ENCODE measurements at regions not wholly inside any gene's neighbourhood (a gene's known extent, or its start where the extent isn't known, plus 50 kb on each side); places are given as distances from the start of the nearest gene placed in this dataset.
"Not testable (repeated sequence)": the region's sequence is repeated elsewhere in the genome, so short reads cannot be mapped to it uniquely, and the experiment has no call there.

GRCh38 chr20:30290361-30291063 is 967.0 kb upstream of the DEFB115 start:
- FAIRE-seq; H3K4me1 ChIP-seq (ENCODE audit: insufficient read depth, low read length); H3K27me3 ChIP-seq (ENCODE audit: control insufficient read depth in 1 of 2, insufficient read depth in 2 of 2, low read length in 2 of 2); BruUV-seq (replicated peaks); H3K27ac ChIP-seq (ENCODE audit: extremely low read length, insufficient read depth, low read length); CTCF ChIA-PET (ENCODE audit: low intra/inter-chr PET ratio, low total read pairs); H2AFZ ChIP-seq (ENCODE audit: low read length); H3K4me3 ChIP-seq (replicated peaks in 1 of 3; ENCODE audit: insufficient read depth in 1 of 3, low read depth in 2 of 3, low read length in 3 of 3); H3K36me3 ChIP-seq (replicated peaks in 1 of 2; ENCODE audit: control insufficient read depth in 1 of 2, insufficient read depth in 2 of 2, low read length in 2 of 2); H4K20me1 ChIP-seq (ENCODE audit: insufficient read depth, low read length); intact Hi-C loops (cut with micrococcal nuclease; ENCODE audit: unreplicated experiment); H3K9ac ChIP-seq (ENCODE audit: insufficient read depth, low read depth, low read length); H3K79me2 ChIP-seq (ENCODE audit: insufficient read depth, low read length); TF ChIP-seq MAZ (CRISPR knock-in tag; IDR thresholded peaks at IDR 0.05; ENCODE audit: low read depth): not testable (repeated sequence)
- in situ Hi-C loops (cut with HindIII; ENCODE audit: extremely low pct_ligation_motif_present, low pct_unique_long_range_greater_than_20kb): loop anchor here (25.0 kb wide), 1 partner anchor 653 kb away; no protein-coding TSS in a partner anchor
- WGBS (ENCODE audit: low lambda C conversion rate): 41% methylated on average over 26 of the region's 27 CpGs
- Histone ChIP-seq H3K4me2 (ENCODE audit: low read depth, low read length) (peak overlapping the region; percentile 49; the same call in 1 of the 2 replicates), H3K9me3 (ENCODE audit: low read length) (peaks cover 11% of the 10 kb centered on the region; the same call in 1 of the 2 replicates)
- ATAC-seq (peak; percentile 93), DNase-seq (ENCODE audit: low spot score) (peak; percentile 45)
- TF ChIP-seq CTCF (CRISPR knock-in tag; IDR thresholded peaks at IDR 0.05): peak; percentile 56
- TF ChIP-seq MAZ (IDR thresholded peaks at IDR 0.05; ENCODE audit: borderline replicate concordance, low read depth, low read length): 0 out of 2 replicates have a peak, but pooled peaks have one; percentile 13
- TF ChIP-seq ZNF281 (CRISPR knock-in tag; IDR thresholded peaks at IDR 0.05; ENCODE audit: borderline replicate concordance): peak; percentile 41; the same call in 1 of the 2 replicates
- TF ChIP-seq ZFP91 (CRISPR knock-in tag; IDR thresholded peaks at IDR 0.05; ENCODE audit: borderline replicate concordance): peak; percentile 17; the same call in 1 of the 2 replicates
- peak; percentile 99 for TF ChIP-seq ZNF543 (CRISPR knock-in tag; IDR thresholded peaks at IDR 0.05)
- TF ChIP-seq PATZ1 (CRISPR knock-in tag; IDR thresholded peaks at IDR 0.05): 0 out of 2 replicates have a peak, but pooled peaks have one; percentile 15
- POLR2A ChIA-PET: interaction anchor here (0.9 kb wide), 1 partner anchor 87 kb away, joined by 3 read pairs; no protein-coding TSS in a partner anchor

GRCh38 chr20:30291064-30291379 is 966.4 kb upstream of the DEFB115 start:
- H2AFZ ChIP-seq (ENCODE audit: low read length); H3K9ac ChIP-seq (ENCODE audit: insufficient read depth, low read depth, low read length); H3K4me3 ChIP-seq (replicated peaks in 1 of 3; ENCODE audit: insufficient read depth in 1 of 3, low read depth in 2 of 3, low read length in 3 of 3); DNase-seq (ENCODE audit: low spot score); H4K20me1 ChIP-seq (ENCODE audit: insufficient read depth, low read length); H3K27me3 ChIP-seq (ENCODE audit: control insufficient read depth in 1 of 2, insufficient read depth in 2 of 2, low read length in 2 of 2); H3K79me2 ChIP-seq (ENCODE audit: insufficient read depth, low read length); H3K27ac ChIP-seq (ENCODE audit: extremely low read length, insufficient read depth, low read length); CTCF ChIA-PET (ENCODE audit: low intra/inter-chr PET ratio, low total read pairs); intact Hi-C loops (cut with micrococcal nuclease; ENCODE audit: unreplicated experiment); POLR2A ChIA-PET; H3K36me3 ChIP-seq (replicated peaks in 1 of 2; ENCODE audit: control insufficient read depth in 1 of 2, insufficient read depth in 2 of 2, low read length in 2 of 2); FAIRE-seq; H3K4me2 ChIP-seq (ENCODE audit: low read depth, low read length); BruUV-seq (replicated peaks); H3K4me1 ChIP-seq (ENCODE audit: insufficient read depth, low read length): not testable (repeated sequence)
- peak; percentile 37; the same call in 1 of the 3 replicates for ATAC-seq
- in situ Hi-C loops (cut with HindIII; ENCODE audit: extremely low pct_ligation_motif_present, low pct_unique_long_range_greater_than_20kb): loop anchor here (25.0 kb wide), 1 partner anchor 654 kb away; no protein-coding TSS in a partner anchor
- WGBS (ENCODE audit: low lambda C conversion rate): 28% methylated on average over 4 of the region's 4 CpGs
- peaks cover 12% of the 10 kb centered on the region; the same call in 1 of the 2 replicates for H3K9me3 ChIP-seq (ENCODE audit: low read length)
